ENCODE measurements at regions not wholly inside any gene's neighbourhood (a gene's known extent, or its start where the extent isn't known, plus 50 kb on each side); places are given as distances from the start of the nearest gene placed in this dataset.

DNA sequence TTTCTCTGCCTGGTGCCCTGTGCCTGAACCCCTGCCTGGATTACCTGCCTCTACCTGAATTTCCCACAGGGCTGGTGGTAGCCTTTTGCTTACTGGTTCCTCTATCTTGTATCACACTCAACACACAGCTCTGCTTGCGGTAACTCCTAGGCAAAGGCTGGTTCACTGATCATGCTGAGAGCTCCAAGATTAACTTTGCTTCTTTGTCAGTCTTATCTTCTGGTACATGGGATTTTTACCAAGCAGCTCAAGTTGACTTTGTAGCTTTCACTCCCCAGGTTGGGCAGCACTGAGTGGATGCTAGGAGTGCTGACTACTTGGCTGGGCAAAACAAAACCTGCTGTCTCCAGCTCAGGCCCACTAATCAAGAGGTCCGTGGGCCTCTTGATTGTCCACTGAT is 145.9 kb upstream of the GLRA1 start:
- TF ChIP-seq POLR2AphosphoS5 (IDR thresholded peaks at IDR 0.05) = no peak
- TF ChIP-seq, protein P1, sequence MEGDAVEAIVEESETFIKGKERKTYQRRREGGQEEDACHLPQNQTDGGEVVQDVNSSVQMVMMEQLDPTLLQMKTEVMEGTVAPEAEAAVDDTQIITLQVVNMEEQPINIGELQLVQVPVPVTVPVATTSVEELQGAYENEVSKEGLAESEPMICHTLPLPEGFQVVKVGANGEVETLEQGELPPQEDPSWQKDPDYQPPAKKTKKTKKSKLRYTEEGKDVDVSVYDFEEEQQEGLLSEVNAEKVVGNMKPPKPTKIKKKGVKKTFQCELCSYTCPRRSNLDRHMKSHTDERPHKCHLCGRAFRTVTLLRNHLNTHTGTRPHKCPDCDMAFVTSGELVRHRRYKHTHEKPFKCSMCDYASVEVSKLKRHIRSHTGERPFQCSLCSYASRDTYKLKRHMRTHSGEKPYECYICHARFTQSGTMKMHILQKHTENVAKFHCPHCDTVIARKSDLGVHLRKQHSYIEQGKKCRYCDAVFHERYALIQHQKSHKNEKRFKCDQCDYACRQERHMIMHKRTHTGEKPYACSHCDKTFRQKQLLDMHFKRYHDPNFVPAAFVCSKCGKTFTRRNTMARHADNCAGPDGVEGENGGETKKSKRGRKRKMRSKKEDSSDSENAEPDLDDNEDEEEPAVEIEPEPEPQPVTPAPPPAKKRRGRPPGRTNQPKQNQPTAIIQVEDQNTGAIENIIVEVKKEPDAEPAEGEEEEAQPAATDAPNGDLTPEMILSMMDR (IDR thresholded peaks at IDR 0.05 in 8 of 11, conservative IDR thresholded peaks at IDR 0.05 in 3 of 11) = no peak
